ENCODE measurements at regions not wholly inside any gene's neighbourhood (a gene's known extent, or its start where the extent isn't known, plus 50 kb on each side); places are given as distances from the start of the nearest gene placed in this dataset.

DNA sequence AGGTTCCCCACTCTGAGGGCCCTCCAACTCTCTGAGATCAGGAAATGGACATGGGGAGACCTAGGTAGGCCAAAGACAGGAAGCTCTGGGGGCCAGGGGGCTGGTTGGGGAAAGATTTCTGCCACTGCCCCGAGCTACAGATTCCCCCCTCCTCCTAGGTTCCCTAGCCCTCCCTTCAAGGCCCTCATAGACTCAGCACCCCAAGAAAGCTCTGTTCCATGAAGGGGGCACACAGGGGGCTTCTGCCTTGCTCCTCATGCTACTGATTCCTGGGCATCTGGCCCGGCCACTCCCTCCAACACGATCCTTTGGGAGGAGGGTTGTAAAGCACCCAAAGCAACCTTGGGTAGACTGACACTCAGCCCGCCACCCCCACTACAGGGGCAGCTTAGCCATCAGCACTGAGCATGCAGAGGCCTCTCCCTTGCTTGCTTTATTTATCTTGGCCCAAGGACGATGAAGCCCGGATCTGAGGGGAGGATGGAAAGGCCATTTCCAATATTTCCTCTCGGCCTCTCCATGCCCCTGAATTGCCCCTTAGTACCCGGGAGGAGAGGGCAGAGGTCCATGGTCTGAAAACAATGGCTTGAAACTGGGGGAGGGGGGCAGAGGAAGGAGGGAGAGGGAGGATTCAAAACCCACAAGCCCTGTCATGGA is 146.7 kb downstream of the PJA1 start:
- TF ChIP-seq, protein P1, sequence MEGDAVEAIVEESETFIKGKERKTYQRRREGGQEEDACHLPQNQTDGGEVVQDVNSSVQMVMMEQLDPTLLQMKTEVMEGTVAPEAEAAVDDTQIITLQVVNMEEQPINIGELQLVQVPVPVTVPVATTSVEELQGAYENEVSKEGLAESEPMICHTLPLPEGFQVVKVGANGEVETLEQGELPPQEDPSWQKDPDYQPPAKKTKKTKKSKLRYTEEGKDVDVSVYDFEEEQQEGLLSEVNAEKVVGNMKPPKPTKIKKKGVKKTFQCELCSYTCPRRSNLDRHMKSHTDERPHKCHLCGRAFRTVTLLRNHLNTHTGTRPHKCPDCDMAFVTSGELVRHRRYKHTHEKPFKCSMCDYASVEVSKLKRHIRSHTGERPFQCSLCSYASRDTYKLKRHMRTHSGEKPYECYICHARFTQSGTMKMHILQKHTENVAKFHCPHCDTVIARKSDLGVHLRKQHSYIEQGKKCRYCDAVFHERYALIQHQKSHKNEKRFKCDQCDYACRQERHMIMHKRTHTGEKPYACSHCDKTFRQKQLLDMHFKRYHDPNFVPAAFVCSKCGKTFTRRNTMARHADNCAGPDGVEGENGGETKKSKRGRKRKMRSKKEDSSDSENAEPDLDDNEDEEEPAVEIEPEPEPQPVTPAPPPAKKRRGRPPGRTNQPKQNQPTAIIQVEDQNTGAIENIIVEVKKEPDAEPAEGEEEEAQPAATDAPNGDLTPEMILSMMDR (IDR thresholded peaks at IDR 0.05; ENCODE audit: low read depth, low read length) = no peak
- H3K4me3 ChIP-seq (ENCODE audit: low read depth, low read length) = no peak overlapping the region

DNA sequence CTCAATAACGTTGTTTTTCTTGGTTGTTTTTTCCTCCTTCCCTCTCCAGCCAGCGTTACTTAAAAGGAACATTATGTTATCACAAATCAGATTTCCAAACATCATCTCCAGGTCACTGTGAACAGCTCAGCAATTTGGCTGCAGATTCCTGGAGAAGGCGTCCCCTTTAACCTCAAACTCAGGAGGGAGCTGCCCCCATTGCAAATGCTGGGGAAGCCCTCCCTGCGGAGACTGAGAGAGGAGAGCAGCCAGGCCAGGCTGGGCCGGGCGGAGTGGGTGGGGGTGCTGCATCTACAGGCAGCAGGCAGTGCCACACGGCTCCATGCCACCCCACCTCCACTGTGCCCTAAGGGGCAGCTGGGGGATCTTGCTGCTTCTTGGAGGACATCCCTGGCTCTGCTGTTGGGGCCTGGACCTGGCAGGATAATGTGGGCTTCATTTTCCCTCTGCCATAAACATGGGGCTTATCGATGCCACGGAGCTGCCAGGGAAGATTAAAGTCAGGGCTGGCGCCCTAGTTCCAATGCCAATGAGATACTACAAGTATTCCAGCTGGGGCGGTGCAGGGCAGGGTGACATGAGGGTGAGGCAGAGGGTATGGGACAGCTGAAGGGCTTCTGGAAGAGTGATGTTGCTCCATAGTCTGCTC is 148.8 kb downstream of the PJA1 start:
- TF ChIP-seq, protein P1 (IDR thresholded peaks at IDR 0.05; ENCODE audit: low read depth, low read length) = no peak
- no peak overlapping the region for H3K4me3 ChIP-seq (ENCODE audit: low read depth, low read length)

DNA sequence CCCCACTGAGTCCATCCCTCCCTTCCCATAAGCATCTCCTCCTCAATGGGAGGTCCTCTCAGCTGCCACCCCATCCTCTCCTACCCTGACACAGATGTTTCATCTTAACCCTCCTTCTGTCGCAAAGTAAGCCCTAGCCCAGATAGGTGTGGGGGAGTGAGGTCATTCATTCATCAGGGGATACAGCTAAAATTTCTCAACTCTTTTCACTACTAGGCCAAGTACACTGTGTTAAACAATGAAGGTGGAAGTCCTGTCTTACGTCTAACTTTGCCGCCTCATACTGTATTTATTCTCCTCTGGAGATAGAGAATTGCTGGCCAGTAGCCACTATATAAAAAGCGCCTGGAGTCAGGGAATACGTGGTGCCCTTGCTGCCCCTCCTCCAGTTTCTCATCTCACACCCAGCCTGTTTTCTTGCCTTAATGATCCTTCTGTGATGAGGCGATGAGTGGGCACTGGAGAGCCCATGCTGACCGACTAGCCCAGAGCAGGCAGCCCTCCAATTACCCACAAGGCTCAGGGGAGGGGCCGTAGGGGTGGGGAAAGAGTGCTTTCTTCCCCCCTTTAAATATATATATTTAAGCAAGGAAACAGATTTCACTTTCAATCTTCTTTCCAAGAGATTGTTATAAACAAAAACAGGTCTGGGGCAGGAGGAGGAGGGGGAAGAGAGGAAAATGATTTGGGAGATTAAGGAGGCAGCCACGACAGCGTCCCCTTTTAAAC is 149.5 kb downstream of the PJA1 start:
- TF ChIP-seq, protein P1 (IDR thresholded peaks at IDR 0.05; ENCODE audit: low read depth, low read length) = no peak
- H3K4me3 ChIP-seq (ENCODE audit: low read depth, low read length) = no peak overlapping the region

DNA sequence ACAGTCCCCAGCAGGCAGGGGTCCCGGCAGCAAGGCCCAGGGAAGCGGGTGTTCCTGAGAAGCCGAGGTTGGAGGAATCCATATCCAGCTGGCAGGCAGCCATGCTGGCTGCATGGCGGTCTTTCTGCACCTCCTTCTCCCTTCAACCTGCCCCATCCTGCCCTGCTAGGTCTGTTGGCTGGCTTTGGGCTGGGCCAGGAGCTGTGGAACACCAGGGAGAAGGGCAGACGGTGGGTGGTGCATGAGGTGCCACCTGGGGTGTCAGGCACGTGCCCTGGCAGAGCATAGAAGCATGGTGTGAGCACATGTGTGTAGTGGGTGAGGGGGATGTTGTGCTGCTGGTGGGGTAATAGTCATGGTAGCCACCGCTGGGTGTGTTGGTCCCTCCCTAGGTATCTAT is 150.1 kb downstream of the PJA1 start:
- TF ChIP-seq, protein P1 (IDR thresholded peaks at IDR 0.05; ENCODE audit: low read depth, low read length) = no peak
- no peak overlapping the region for H3K4me3 ChIP-seq (ENCODE audit: low read depth, low read length)

DNA sequence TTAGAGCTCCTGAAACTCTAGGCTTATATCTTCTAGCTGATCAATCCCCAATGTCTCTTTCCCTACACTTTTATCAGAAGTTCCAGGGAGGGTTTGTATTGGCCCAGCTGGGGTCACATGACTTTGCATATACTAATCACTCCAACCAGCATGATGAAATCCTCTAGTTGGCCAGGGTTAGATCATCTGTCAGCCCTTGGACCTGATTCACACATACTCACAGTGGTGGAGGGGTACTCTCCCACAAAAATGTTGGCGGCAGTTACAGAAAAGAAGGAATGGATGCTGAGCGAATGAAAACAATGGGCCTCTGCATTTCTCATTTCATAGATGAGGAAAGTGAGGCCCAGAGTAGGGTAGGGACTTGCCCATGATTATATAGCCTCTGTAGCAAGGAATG is 151.1 kb downstream of the PJA1 start:
- no peak overlapping the region for H3K4me3 ChIP-seq (ENCODE audit: low read depth, low read length)
- TF ChIP-seq, protein P1 (IDR thresholded peaks at IDR 0.05; ENCODE audit: low read depth, low read length) = no peak

DNA sequence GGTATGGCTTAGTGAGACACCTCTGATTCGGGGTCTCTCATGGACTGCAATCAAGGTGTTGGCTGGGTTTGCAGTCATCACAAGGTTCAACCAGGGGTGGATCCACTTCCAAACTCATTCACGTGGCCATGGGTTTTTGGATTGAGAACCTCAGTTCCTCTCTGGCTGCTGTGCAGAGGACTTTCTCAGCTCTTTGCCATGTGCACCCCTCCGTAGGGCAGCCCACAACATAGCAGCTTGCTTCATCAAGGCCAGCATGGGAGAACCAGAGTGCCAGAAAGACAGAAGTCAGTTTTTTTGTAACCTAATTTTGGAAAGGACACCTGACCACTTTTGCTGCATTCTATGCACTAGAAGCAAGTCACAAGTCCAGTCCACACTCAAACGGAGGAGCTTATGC is 154.9 kb downstream of the PJA1 start:
- H3K4me3 ChIP-seq (ENCODE audit: low read depth, low read length) = no peak overlapping the region
- TF ChIP-seq, protein P1 (IDR thresholded peaks at IDR 0.05; ENCODE audit: low read depth, low read length) = no peak

DNA sequence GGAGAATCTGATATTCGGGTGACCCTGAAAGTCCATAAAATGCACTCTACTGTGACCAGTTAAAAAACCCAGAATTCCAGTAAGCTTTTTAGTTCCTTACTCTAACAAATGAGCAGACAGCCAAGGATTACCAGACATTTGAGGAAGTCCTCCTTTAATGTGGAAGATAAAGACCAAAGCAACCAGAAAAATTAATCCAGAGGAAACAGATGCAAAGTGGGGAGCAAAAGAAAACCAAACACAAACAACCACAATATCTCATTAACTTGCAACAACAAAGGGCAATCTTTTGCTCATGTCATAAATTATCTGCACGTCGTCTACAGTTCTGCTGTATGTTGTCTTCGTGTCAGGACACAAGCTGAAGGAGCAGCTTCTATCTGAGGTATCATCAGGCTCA is 164.4 kb downstream of the PJA1 start:
- H3K4me3 ChIP-seq (ENCODE audit: low read depth, low read length) = no peak overlapping the region
- TF ChIP-seq, protein P1 (IDR thresholded peaks at IDR 0.05; ENCODE audit: low read depth, low read length) = no peak

Data from WI38 (cell line).